HCT116 (cell line): ENCODE measurements at regions not wholly inside any gene's neighbourhood (a gene's known extent, or its start where the extent isn't known, plus 50 kb on each side); places are given as distances from the start of the nearest gene placed in this dataset.

Experiments
- ATAC-seq: fragments of 200-7000 bp; cut with Tn5 transposase; 2 replicates; pipeline ENCODE4 v1.9.1; 2020; ENCODE audit warnings: mild to moderate bottlenecking, moderate library complexity
- BruUV-seq: library from RNA; stranded (reverse); fragments of 400-500 nt; replicated peaks from 2 replicates; lab custom pipeline; 2021; lab: Mats Ljungman, UMichigan
- CTCF ChIA-PET: fragments of 300-600 bp; sonication (Branson Sonifier 250); formaldehyde crosslinking; loops from one replicate; lab custom pipeline; 2021; ENCODE audit warnings: antibody characterized with exemption; lab: Charles Lee
- POLR2A ChIA-PET: fragments of 300-600, 350-600 bp; sonication (Branson Sonifier 250); formaldehyde crosslinking; loops from one replicate; lab custom pipeline; 2021; ENCODE audit warnings: antibody characterized with exemption; lab: Charles Lee
- RAD21 ChIA-PET, 2 experiments: fragments of 300-600 bp; sonication (Branson Sonifier 250); formaldehyde crosslinking; loops; one replicate each; lab custom pipeline; 2023; ENCODE audit warnings: low total read pairs in 2 of 2; ENCODE audit not compliant: uncharacterized antibody in 2 of 2, unreplicated experiment in 2 of 2, low non-redundant PET in 1 of 2; lab: Charles Lee
- DNase-seq: peaks from one replicate; pipeline ENCODE4 v3.0.0-alpha.2; 2010; ENCODE audit warnings: low read depth, low spot score
- H2AFZ ChIP-seq: fragments of 200-600 bp; shearing (Covaris generic), sonication (generic); 2 replicates; pipeline ENCODE4 v1.6.1; 2017; ENCODE audit warnings: low read depth, mixed run types, mixed read lengths, antibody characterized with exemption, low read length; ENCODE audit not compliant: poor library complexity, severe bottlenecking
- H3K27ac ChIP-seq: 2 replicates; pipeline ENCODE4 v1.5.1; 2012; ENCODE audit warnings: low read depth, low read length
- H3K27me3 ChIP-seq: fragments of 200-600 bp; sonication (generic); 2 replicates; pipeline ENCODE4 v1.6.1; 2016; ENCODE audit warnings: mixed run types, low read length, mixed read lengths; ENCODE audit not compliant: insufficient read depth
- H3K36me3 ChIP-seq, 2 experiments: fragments of 200-500 bp in 1 of 2; fragments of 200-600 bp in 1 of 2; sonication (Bioruptor generic) in 1 of 2; sonication (generic) in 1 of 2; 2 replicates each; pipeline versions ENCODE4 v1.5.1 to v1.6.1; 2014 to 2016; ENCODE audit warnings: low read length in 2 of 2, inconsistent platforms in 1 of 2, mixed read lengths in 1 of 2, mixed run types in 1 of 2; ENCODE audit not compliant: insufficient read depth in 2 of 2, control insufficient read depth in 1 of 2
- H3K4me1 ChIP-seq, 2 experiments: fragments of 200-600 bp in 1 of 2; sonication (generic) in 1 of 2; 2 replicates each; pipeline versions ENCODE4 v1.5.1 to v1.6.1; 2012 to 2017; ENCODE audit warnings: low read length in 2 of 2, inconsistent platforms in 1 of 2, mild to moderate bottlenecking in 1 of 2, mixed read lengths in 1 of 2, mixed run types in 1 of 2, moderate library complexity in 1 of 2; ENCODE audit not compliant: insufficient read depth in 2 of 2, control insufficient read depth in 1 of 2
- H3K4me2 ChIP-seq: fragments of 200-600 bp; sonication (generic); 2 replicates; pipeline ENCODE4 v1.6.1; 2017; ENCODE audit warnings: mixed run types, low read length, mixed read lengths
- H3K4me3 ChIP-seq, 2 experiments: fragments of 200-600 bp in 1 of 2; sonication (generic) in 1 of 2; replicated peaks in 1 of 2; 2 replicates each; pipeline ENCODE4 v1.5.1; 2011 to 2016; ENCODE audit warnings: low read length in 2 of 2, control low read depth in 1 of 2, low read depth in 1 of 2, mild to moderate bottlenecking in 1 of 2, mixed read lengths in 1 of 2, mixed run types in 1 of 2
- H3K79me2 ChIP-seq: fragments of 200-600 bp; sonication (generic); 2 replicates; pipeline ENCODE4 v1.6.1; 2017; ENCODE audit warnings: mild to moderate bottlenecking, mixed run types, low read length, moderate library complexity, mixed read lengths; ENCODE audit not compliant: insufficient read depth
- H3K9ac ChIP-seq: fragments of 200-600 bp; sonication (generic); 2 replicates; pipeline ENCODE4 v1.6.1; 2016; ENCODE audit warnings: low read length, mixed read lengths
- H3K9me2 ChIP-seq: fragments of 200-600 bp; sonication (generic), shearing (Covaris generic); 2 replicates; pipeline ENCODE4 v1.6.1; 2017; ENCODE audit warnings: mixed run types, mild to moderate bottlenecking, moderate library complexity; ENCODE audit not compliant: insufficient read depth
- H3K9me3 ChIP-seq, 2 experiments: fragments of 200-500 bp in 1 of 2; fragments of 200-600 bp in 1 of 2; sonication (Bioruptor generic) in 1 of 2; sonication (generic) in 1 of 2; 2 replicates each; pipeline ENCODE4 v1.6.1; 2014 to 2017; ENCODE audit warnings: low read length in 2 of 2, mixed read lengths in 2 of 2, inconsistent platforms in 1 of 2, low read depth in 1 of 2, mild to moderate bottlenecking in 1 of 2, mixed run types in 1 of 2, moderate library complexity in 1 of 2; ENCODE audit not compliant: control insufficient read depth in 1 of 2, insufficient read depth in 1 of 2
- H4K20me1 ChIP-seq: fragments of 200-600 bp; sonication (generic), shearing (Covaris generic); 2 replicates; pipeline ENCODE4 v1.6.1; 2017; ENCODE audit warnings: mixed run types, mild to moderate bottlenecking, moderate library complexity; ENCODE audit not compliant: insufficient read depth
- CBX3 ChIP-seq: IDR thresholded peaks from 2 replicates; pipeline ENCODE4 v1.6.1; 2012; ENCODE audit warnings: low read depth
- EGR1 ChIP-seq: IDR thresholded peaks from 2 replicates; pipeline ENCODE4 v1.6.1; 2012; ENCODE audit warnings: low read depth
- EZH2 ChIP-seq: fragments of 200-600 bp; sonication (generic); IDR thresholded peaks from 2 replicates; pipeline ENCODE4 v1.6.1; 2017; ENCODE audit warnings: antibody characterized with exemption, mixed run types
- EZH2phosphoT487 ChIP-seq: fragments of 200-600 bp; IDR thresholded peaks from 2 replicates; pipeline ENCODE4 v1.6.1; 2018; ENCODE audit warnings: antibody characterized with exemption, borderline replicate concordance
- FOSL1 ChIP-seq: IDR thresholded peaks from 2 replicates; pipeline ENCODE4 v1.6.1; 2012; ENCODE audit warnings: low read depth
- JUND ChIP-seq: IDR thresholded peaks from 2 replicates; pipeline ENCODE4 v1.6.1; 2012
- POLR2A ChIP-seq: IDR thresholded peaks from 2 replicates; pipeline ENCODE4 v1.7.0; 2011; ENCODE audit warnings: borderline replicate concordance; ENCODE audit not compliant: insufficient read depth, insufficient read length; ENCODE audit errors: extremely low read depth
- REST ChIP-seq: IDR thresholded peaks from 2 replicates; pipeline ENCODE4 v1.6.1; 2012; ENCODE audit warnings: low read depth
- SIN3A ChIP-seq: IDR thresholded peaks from 2 replicates; pipeline ENCODE4 v1.6.1; 2012; ENCODE audit warnings: low read depth
- SRF ChIP-seq: IDR thresholded peaks from 2 replicates; pipeline ENCODE4 v1.6.1; 2012; ENCODE audit warnings: low read depth
- TCF7L2 ChIP-seq: IDR thresholded peaks from 2 replicates; pipeline ENCODE4 v1.7.0; 2011; ENCODE audit warnings: borderline replicate concordance, inconsistent platforms; ENCODE audit not compliant: insufficient read depth, insufficient read length; ENCODE audit errors: extremely low read depth
- YY1 ChIP-seq: IDR thresholded peaks from 2 replicates; pipeline ENCODE4 v1.6.1; 2011; ENCODE audit warnings: low read length, low read depth, moderate library complexity, mild to moderate bottlenecking; ENCODE audit not compliant: insufficient replicate concordance; ENCODE audit errors: extremely low read depth
- ZNF274 ChIP-seq: fragments of 200-500 bp; sonication (Bioruptor generic); IDR thresholded peaks from 2 replicates; pipeline ENCODE4 v1.6.1; 2014; ENCODE audit warnings: mild to moderate bottlenecking, low read depth, low read length, inconsistent platforms
- intact Hi-C: fragments of 100-400 bp; cut with micrococcal nuclease; formaldehyde crosslinking; loops from 2 replicates; pipeline ENCODE4 v1.10.0; 2022

- H2AFZ ChIP-seq, result no peak overlapping the region
- no peaks in the 10 kb centered on the region for H4K20me1 ChIP-seq
- no peaks in the 10 kb centered on the region for H3K4me1 ChIP-seq
- POLR2A ChIA-PET, result no interaction called here
- H3K27me3 ChIP-seq, result no peaks in the 10 kb centered on the region
- ATAC-seq (no peak), DNase-seq (no peak)
- H3K9me2 ChIP-seq, result no peaks in the 10 kb centered on the region
- TF ChIP-seq REST, result no peak
- no peak for TF ChIP-seq TCF7L2
- TF ChIP-seq EGR1, result no peak
- no peak for TF ChIP-seq SRF
- no peak for TF ChIP-seq ZNF274
- TF ChIP-seq FOSL1, result no peak
- TF ChIP-seq POLR2A, result no peak
- no peak for TF ChIP-seq EZH2phosphoT487
- TF ChIP-seq JUND, result no peak
- no peak for TF ChIP-seq CBX3
- no peak for TF ChIP-seq SIN3A
- TF ChIP-seq EZH2, result no peak
- TF ChIP-seq YY1, result no peak
- no peak overlapping the region for H3K27ac ChIP-seq
- CTCF ChIA-PET, result no interaction called here
- no peaks in the 10 kb centered on the region for H3K79me2 ChIP-seq
- H3K36me3 ChIP-seq, result no peaks in the 10 kb centered on the region
- intact Hi-C loops, result no loop called here
- no peak overlapping the region for H3K4me3 ChIP-seq
- H3K9me3 ChIP-seq, result 0 out of 4 replicates have a peak, but pooled peaks cover 0 to 3% of the 10 kb centered on the region in 2 experiments
- H3K9ac ChIP-seq, result no peak overlapping the region
- H3K4me2 ChIP-seq, result no peak overlapping the region
- RAD21 ChIA-PET, result no interaction called here
- no TSS peak for BruUV-seq
Measured at GRCh38 chr3:176395240-176395639, 802.0 kb downstream of the TBL1XR1 start.
